Sigmoid colon (tissue), 6 donors: ENCODE measurements at regions not wholly inside any gene's neighbourhood (a gene's known extent, or its start where the extent isn't known, plus 50 kb on each side); places are given as distances from the start of the nearest gene placed in this dataset.

ENCODE experiments used
- DNase-seq: peaks from one replicate; pipeline ENCODE4 v3.0.0-alpha.2; 2019
- H3K27ac ChIP-seq, 4 donors: fragments of 200-600 bp; sonication (generic); one replicate each; pipeline ENCODE4 v1.5.1; 2016 to 2019; ENCODE audit warnings: mild to moderate bottlenecking in 1 of 4
- H3K27me3 ChIP-seq, 3 donors: fragments of 200-600 bp; sonication (generic); one replicate each; pipeline ENCODE4 v1.5.1; 2019; ENCODE audit warnings: mild to moderate bottlenecking in 1 of 3
- H3K36me3 ChIP-seq, 4 donors: fragments of 200-600 bp; sonication (generic); one replicate each; pipeline ENCODE4 v1.5.1; 2016 to 2019
- H3K4me1 ChIP-seq, 4 donors: fragments of 200-600 bp; sonication (generic); one replicate each; pipeline ENCODE4 v1.5.1; 2017 to 2019
- H3K4me3 ChIP-seq, 4 donors: fragments of 200-600 bp; sonication (generic); one replicate each; pipeline ENCODE4 v1.5.1; 2017 to 2019; ENCODE audit warnings: mild to moderate bottlenecking in 2 of 4, moderate library complexity in 1 of 4
- H3K9me3 ChIP-seq, 4 donors: fragments of 200-600 bp in 3 of 4; sonication (generic) in 3 of 4; one replicate each; pipeline versions ENCODE4 v1.5.1 to v1.6.1; 2013 to 2019
- CTCF ChIP-seq, 4 experiments: fragments of 450-650 bp in 3 of 4; fragments of 200-600 bp in 1 of 4; IDR thresholded peaks; one replicate each; pipeline ENCODE4 v1.5.1; 2016 to 2019; ENCODE audit warnings: antibody characterized with exemption in 4 of 4, mild to moderate bottlenecking in 3 of 4, moderate library complexity in 2 of 4
- EP300 ChIP-seq, 4 donors: sonication (generic); formaldehyde crosslinking; IDR thresholded peaks; one replicate each; pipeline ENCODE4 v1.6.1; 2017; ENCODE audit warnings: antibody characterized with exemption in 4 of 4
- POLR2A ChIP-seq, 2 donors: fragments of 450-650 bp; IDR thresholded peaks; one replicate each; pipeline ENCODE4 v1.6.1; 2016; ENCODE audit warnings: antibody characterized with exemption in 2 of 2, mild to moderate bottlenecking in 2 of 2, moderate library complexity in 2 of 2
- POLR2AphosphoS5 ChIP-seq, 4 donors: sonication (generic); formaldehyde crosslinking; IDR thresholded peaks; one replicate each; pipeline ENCODE4 v1.6.1; 2017; ENCODE audit warnings: antibody characterized with exemption in 4 of 4
- WGBS, 2 donors: extraction: QIAGEN DNeasy Blood & Tissue Kit; methylation state at CpG; one replicate each; pipeline ENCODE4 v1.1.7; 2013; 5-methylcytosine and 5-hydroxymethylcytosine counted together
- intact Hi-C: fragments of 100-400 bp; cut with DNase I; formaldehyde crosslinking; loops from one replicate; pipeline ENCODE4 v1.15.1; 2023
- donor health status: healthy with polysubstance abuse.
- donor health status: healthy.

- peak; percentile 38 for DNase-seq
- peaks cover 0 to 21% (median 7%) of the 10 kb centered on the region in 3 donors for H3K27me3 ChIP-seq
Observed at GRCh38 chr2:240197462-240198139, 57.1 kb upstream of the OTOS start.

GRCh38 chr2:240198226-240198625 is 57.8 kb upstream of the OTOS start:
- H3K9me3 ChIP-seq, result no peaks in the 10 kb centered on the region
- DNase-seq, result peak; percentile 25
- no peaks in the 10 kb centered on the region for H3K4me1 ChIP-seq
- TF ChIP-seq POLR2AphosphoS5 (IDR thresholded peaks at IDR 0.05) (no peak), POLR2A (IDR thresholded peaks at IDR 0.05) (no peak)
- H3K27ac ChIP-seq, result no peak overlapping the region
- H3K4me3 ChIP-seq, result no peak overlapping the region
- H3K27me3 ChIP-seq, result peaks cover 0 to 27% (median 13%) of the 10 kb centered on the region in 3 donors
- intact Hi-C loops, result no loop called here
- H3K36me3 ChIP-seq, result no peaks in the 10 kb centered on the region
- WGBS, 2 donors, result 97% methylated on average over 6 of the region's 6 CpGs

More at GRCh38 chr2:240197462-240198139, 57.1 kb upstream of the OTOS start:
- Histone ChIP-seq H3K4me1 (no peaks in the 10 kb centered on the region), H3K9me3 (no peaks in the 10 kb centered on the region), H3K4me3 (no peak overlapping the region), H3K27ac (no peak overlapping the region), H3K36me3 (no peaks in the 10 kb centered on the region)
- WGBS, 2 donors, result 96 to 97% methylated on average over 17 of the region's 17 CpGs
- intact Hi-C loops, result no loop called here
- TF ChIP-seq EP300 (IDR thresholded peaks at IDR 0.05), result no peak
- TF ChIP-seq CTCF (IDR thresholded peaks at IDR 0.05), result no peak

- intact Hi-C loops, result no loop called here
- H3K27me3 ChIP-seq, result peaks cover 0 to 37% (median 14%) of the 10 kb centered on the region in 3 donors
- no peak for TF ChIP-seq CTCF (IDR thresholded peaks at IDR 0.05)
- no peak for TF ChIP-seq POLR2AphosphoS5 (IDR thresholded peaks at IDR 0.05)
- no peak for TF ChIP-seq EP300 (IDR thresholded peaks at IDR 0.05)
- no peak for TF ChIP-seq POLR2A (IDR thresholded peaks at IDR 0.05)
Observed at GRCh38 chr2:240199133-240199870, 58.8 kb upstream of the OTOS start.

GRCh38 chr2:240200230-240201051 is 60.0 kb upstream of the OTOS start:
- TF ChIP-seq POLR2A (IDR thresholded peaks at IDR 0.05) (no peak), POLR2AphosphoS5 (IDR thresholded peaks at IDR 0.05) (peak in 2 of 4 donors; percentile 59 to 68), CTCF (IDR thresholded peaks at IDR 0.05) (no peak)
- no peaks in the 10 kb centered on the region for H3K9me3 ChIP-seq
- DNase-seq, result peak; percentile 64
- intact Hi-C loops, result no loop called here
- no peaks in the 10 kb centered on the region for H3K36me3 ChIP-seq
- no peak overlapping the region for H3K4me3 ChIP-seq
- 64 to 66% methylated on average over 24 of the region's 24 CpGs for WGBS, 2 donors
- H3K27ac ChIP-seq, result no peak overlapping the region
- peaks cover 0 to 40% (median 14%) of the 10 kb centered on the region in 3 donors for H3K27me3 ChIP-seq
- no peaks in the 10 kb centered on the region for H3K4me1 ChIP-seq

More at GRCh38 chr2:240199133-240199870, 58.8 kb upstream of the OTOS start:
- Histone ChIP-seq H3K4me3 (no peak overlapping the region), H3K36me3 (no peaks in the 10 kb centered on the region), H3K4me1 (no peaks in the 10 kb centered on the region), H3K27ac (no peak overlapping the region), H3K9me3 (no peaks in the 10 kb centered on the region)
- WGBS, 2 donors, result 81 to 82% methylated on average over 16 of the region's 16 CpGs
- DNase-seq, result peak; percentile 56

GRCh38 chr2:240201866-240202265 is 61.4 kb upstream of the OTOS start:
- H3K4me3 ChIP-seq, result no peak overlapping the region
- DNase-seq, result peak; percentile 28

More at GRCh38 chr2:240201866-240202265, 61.4 kb upstream of the OTOS start:
- Histone ChIP-seq H3K9me3 (no peaks in the 10 kb centered on the region), H3K36me3 (no peaks in the 10 kb centered on the region), H3K27me3 (peaks cover 0 to 40% (median 14%) of the 10 kb centered on the region in 3 donors), H3K27ac (no peak overlapping the region), H3K4me1 (no peaks in the 10 kb centered on the region)
- 82 to 87% methylated on average over 9 of the region's 9 CpGs for WGBS, 2 donors
- TF ChIP-seq POLR2A (IDR thresholded peaks at IDR 0.05), result no peak
- TF ChIP-seq CTCF (IDR thresholded peaks at IDR 0.05), result no peak
- no peak for TF ChIP-seq POLR2AphosphoS5 (IDR thresholded peaks at IDR 0.05)
- no peak for TF ChIP-seq EP300 (IDR thresholded peaks at IDR 0.05)
- intact Hi-C loops, result no loop called here
